Endothelial cell of umbilical vein (primary cell): ENCODE measurements at regions not wholly inside any gene's neighbourhood (a gene's known extent, or its start where the extent isn't known, plus 50 kb on each side); places are given as distances from the start of the nearest gene placed in this dataset.

Source experiments
- BruUV-seq: library from RNA; stranded (reverse); fragments of 400-500 nt; replicated peaks from 2 replicates; lab custom pipeline; 2021; lab: Mats Ljungman, UMichigan
- CTCF ChIA-PET: fragments of 300-600, 350-600 bp; sonication (Branson Sonifier 250); formaldehyde crosslinking; loops from one replicate; lab custom pipeline; 2021; ENCODE audit warnings: antibody characterized with exemption, inconsistent platforms; lab: Charles Lee
- POLR2A ChIA-PET: fragments of 300-600, 350-600 bp; sonication (Branson Sonifier 250); formaldehyde crosslinking; loops from one replicate; lab custom pipeline; 2021; ENCODE audit warnings: antibody characterized with exemption, inconsistent platforms; lab: Charles Lee
- DNase-seq: peaks from one replicate; pipeline ENCODE4 v3.0.0-alpha.2; 2011; ENCODE audit warnings: low read depth, low spot score
- FAIRE-seq: peaks from 2 replicates; lab custom pipeline; 2011; peaks lifted over from hg19 to GRCh38; lab: Jason Lieb, UNC
- H2AFZ ChIP-seq: 2 replicates; pipeline ENCODE4 v1.6.0; 2012; ENCODE audit warnings: low read depth, low read length, control low read depth, inconsistent platforms
- H3K27ac ChIP-seq: 2 replicates; pipeline ENCODE4 v1.5.1; 2011; ENCODE audit warnings: low read depth, mild to moderate bottlenecking, control low read depth, low read length, moderate library complexity; ENCODE audit not compliant: insufficient read depth
- H3K27me3 ChIP-seq, 2 experiments: 2 replicates each; pipeline versions ENCODE4 v1.6.0 to v1.6.1; 2011; ENCODE audit warnings: low read length in 2 of 2, mixed read lengths in 1 of 2; ENCODE audit not compliant: control insufficient read depth in 2 of 2, insufficient read depth in 2 of 2
- H3K36me3 ChIP-seq, 2 experiments: 2 replicates in 1 of 2; 3 replicates in 1 of 2; pipeline ENCODE4 v1.5.1; 2011; ENCODE audit warnings: low read length in 2 of 2, mild to moderate bottlenecking in 1 of 2, moderate library complexity in 1 of 2; ENCODE audit not compliant: control insufficient read depth in 2 of 2, insufficient read depth in 2 of 2; ENCODE audit errors: extremely low read depth in 1 of 2
- H3K4me1 ChIP-seq: 3 replicates; pipeline ENCODE4 v1.5.1; 2011; ENCODE audit warnings: mild to moderate bottlenecking, low read length; ENCODE audit not compliant: control insufficient read depth, insufficient read depth; ENCODE audit errors: extremely low read depth
- H3K4me2 ChIP-seq: 2 replicates; pipeline ENCODE4 v1.6.1; 2011; ENCODE audit warnings: low read length, control low read depth, mixed read lengths; ENCODE audit not compliant: insufficient read depth
- H3K4me3 ChIP-seq, 3 experiments: fragments of 200-600 bp in 1 of 3; sonication (generic), shearing (Covaris generic) in 1 of 3; replicated peaks in 1 of 3; 2 replicates each; pipeline ENCODE4 v1.5.1; 2011 to 2016; ENCODE audit warnings: control low read depth in 3 of 3, low read length in 3 of 3, mild to moderate bottlenecking in 2 of 3, inconsistent platforms in 1 of 3, low read depth in 1 of 3, moderate library complexity in 1 of 3; ENCODE audit not compliant: insufficient read depth in 1 of 3
- H3K79me2 ChIP-seq: 2 replicates; pipeline ENCODE4 v1.6.0; 2012; ENCODE audit warnings: low read length, inconsistent platforms; ENCODE audit not compliant: control insufficient read depth, insufficient read depth
- H3K9ac ChIP-seq: replicated peaks from 2 replicates; pipeline ENCODE3; 2011; ENCODE audit warnings: low read length, control low read depth; ENCODE audit not compliant: insufficient read depth; ENCODE audit errors: extremely low read depth
- H3K9me1 ChIP-seq: replicated peaks from 3 replicates; pipeline ENCODE4 v1.6.0; 2011; ENCODE audit warnings: mild to moderate bottlenecking, low read length; ENCODE audit not compliant: control insufficient read depth, insufficient read depth; ENCODE audit errors: extremely low read depth
- H3K9me3 ChIP-seq: replicated peaks from 2 replicates; pipeline ENCODE4 v1.5.1; 2012; ENCODE audit warnings: low read length, inconsistent platforms; ENCODE audit not compliant: control insufficient read depth, insufficient read depth
- H4K20me1 ChIP-seq: replicated peaks from 2 replicates; pipeline ENCODE3; 2011; ENCODE audit warnings: mild to moderate bottlenecking, low read length; ENCODE audit not compliant: control insufficient read depth, insufficient read depth; ENCODE audit errors: extremely low read depth
- CTCF ChIP-seq, 2 donors: IDR thresholded peaks; 1 replicate in 1 of 2; 2 replicates in 1 of 2; pipeline ENCODE4 v1.5.1; 2011; ENCODE audit warnings: low read length in 2 of 2, mild to moderate bottlenecking in 2 of 2, moderate library complexity in 2 of 2, control low read depth in 1 of 2, inconsistent platforms in 1 of 2, low read depth in 1 of 2; ENCODE audit not compliant: insufficient read depth in 1 of 2; ENCODE audit errors: extremely low read depth in 1 of 2
- EZH2 ChIP-seq: IDR thresholded peaks from 2 replicates; pipeline ENCODE4 v1.6.1; 2012; ENCODE audit warnings: borderline replicate concordance, low read depth, mild to moderate bottlenecking, moderate library complexity, low read length, inconsistent platforms; ENCODE audit not compliant: severe bottlenecking
- FOS ChIP-seq: IDR thresholded peaks from 2 replicates; pipeline ENCODE4 v1.6.1; 2011; ENCODE audit warnings: mild to moderate bottlenecking, low read length, moderate library complexity, borderline replicate concordance; ENCODE audit not compliant: insufficient read depth
- GATA2 ChIP-seq: IDR thresholded peaks from 2 replicates; pipeline ENCODE4 v1.7.0; 2011; ENCODE audit warnings: low read depth, mild to moderate bottlenecking, moderate library complexity, mixed read lengths, low read length; ENCODE audit not compliant: insufficient read length, insufficient read depth
- JUN ChIP-seq: IDR thresholded peaks from 2 replicates; pipeline ENCODE4 v1.6.1; 2011; ENCODE audit warnings: borderline replicate concordance, low read depth; ENCODE audit not compliant: insufficient read length, insufficient read depth
- MYC ChIP-seq: IDR thresholded peaks from one replicate; pipeline ENCODE4 v1.6.1; 2011; ENCODE audit warnings: mild to moderate bottlenecking, low read depth, low read length
- POLR2A ChIP-seq: IDR thresholded peaks from 2 replicates; pipeline ENCODE4 v1.6.1; 2012; ENCODE audit warnings: low read depth, mild to moderate bottlenecking, control low read depth, low read length
- POLR2AphosphoS5 ChIP-seq: IDR thresholded peaks from 2 replicates; pipeline ENCODE4 v1.6.1; 2012; ENCODE audit warnings: low read depth, mild to moderate bottlenecking, control low read depth, low read length, moderate library complexity; ENCODE audit not compliant: insufficient read depth
- dilution Hi-C: fragments of 300-500 bp; cut with MboI; formaldehyde crosslinking; loops from one replicate; pipeline ENCODE4 v1.15.0; 2019; ENCODE audit warnings: low sequenced_read_pairs; ENCODE audit not compliant: extremely low pct_ligation_motif_present
- intact Hi-C: fragments of 100-400 bp; cut with micrococcal nuclease; formaldehyde crosslinking; loops from one replicate; pipeline ENCODE4 v1.10.0; 2022
- TF ChIP-seq, protein P1 (sequence below): IDR thresholded peaks from 2 replicates; pipeline ENCODE4 v1.6.1; 2011; ENCODE audit not compliant: insufficient read depth, insufficient read length

DNA sequence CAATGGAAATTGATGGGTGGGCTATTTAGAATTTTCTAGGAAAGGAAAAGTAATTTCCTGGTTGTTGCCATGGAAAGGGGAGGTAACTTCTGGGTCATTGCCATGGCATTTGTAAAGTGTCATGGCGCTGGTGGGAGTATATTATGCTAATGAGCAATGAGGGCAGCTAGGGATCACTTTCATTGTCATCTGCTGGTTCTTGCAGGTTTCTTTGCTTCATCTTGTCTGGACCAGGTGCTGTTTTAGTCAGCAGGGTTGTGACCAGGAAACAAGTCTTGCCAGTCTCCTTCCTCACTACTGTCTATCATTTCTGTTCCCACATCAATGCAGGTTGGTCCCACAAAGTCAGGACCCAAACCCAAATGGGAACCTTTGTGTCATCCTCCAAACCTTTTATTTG, 237.6 kb upstream of the C11orf87 start:
- no peaks in the 10 kb centered on the region for H3K9me1 ChIP-seq
- no peak overlapping the region for H3K4me3 ChIP-seq
- POLR2A ChIA-PET, result no interaction called here
- DNase-seq (no peak), FAIRE-seq (no peak)
- H3K4me1 ChIP-seq, result no peaks in the 10 kb centered on the region
- intact Hi-C loops, result no loop called here
- no peak overlapping the region for H3K27ac ChIP-seq
- no peak overlapping the region for H3K9ac ChIP-seq
- no peaks in the 10 kb centered on the region for H3K9me3 ChIP-seq
- no peak overlapping the region for H2AFZ ChIP-seq
- no peak overlapping the region for H3K4me2 ChIP-seq
- dilution Hi-C loops, result no loop called here
- H3K79me2 ChIP-seq, result no peaks in the 10 kb centered on the region
- no peaks in the 10 kb centered on the region for H3K27me3 ChIP-seq
- TF ChIP-seq POLR2AphosphoS5 (no peak), POLR2A (no peak), CTCF (IDR thresholded peaks at IDR 0.05; ENCODE audit: extremely low read depth in 1 of 2, insufficient read depth in 1 of 2, low read depth in 1 of 2, low read length in 2 of 2) (no peak), GATA2 (no peak), MYC (no peak), EZH2 (no peak), JUN (no peak), FOS (no peak)
- TF ChIP-seq, protein P1, sequence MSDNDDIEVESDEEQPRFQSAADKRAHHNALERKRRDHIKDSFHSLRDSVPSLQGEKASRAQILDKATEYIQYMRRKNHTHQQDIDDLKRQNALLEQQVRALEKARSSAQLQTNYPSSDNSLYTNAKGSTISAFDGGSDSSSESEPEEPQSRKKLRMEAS, result no peak
- H3K36me3 ChIP-seq, result no peaks in the 10 kb centered on the region
- no peaks in the 10 kb centered on the region for H4K20me1 ChIP-seq
- no TSS peak for BruUV-seq
- CTCF ChIA-PET, result interaction anchor here (1.6 kb wide), 1 partner anchor 397 kb away, joined by 3 read pairs; no protein-coding TSS in a partner anchor
